Neural progenitor cell (in vitro differentiated cells): ENCODE measurements at regions not wholly inside any gene's neighbourhood (a gene's known extent, or its start where the extent isn't known, plus 50 kb on each side); places are given as distances from the start of the nearest gene placed in this dataset.

Experiments used
- CTCF ChIP-seq: fragments of 200-600 bp; sonication (generic); IDR thresholded peaks from 2 replicates; pipeline ENCODE4 v1.5.1; 2017; ENCODE audit warnings: antibody characterized with exemption, mild to moderate bottlenecking
- EZH2 ChIP-seq: fragments of 200-600 bp; sonication (generic); IDR thresholded peaks from 2 replicates; pipeline ENCODE4 v1.6.1; 2017; ENCODE audit warnings: antibody characterized with exemption, mild to moderate bottlenecking, moderate library complexity
- EZH2phosphoT487 ChIP-seq: fragments of 200-600 bp; sonication (generic); IDR thresholded peaks from 2 replicates; pipeline ENCODE4 v1.6.1; 2017; ENCODE audit warnings: antibody characterized with exemption

DNA sequence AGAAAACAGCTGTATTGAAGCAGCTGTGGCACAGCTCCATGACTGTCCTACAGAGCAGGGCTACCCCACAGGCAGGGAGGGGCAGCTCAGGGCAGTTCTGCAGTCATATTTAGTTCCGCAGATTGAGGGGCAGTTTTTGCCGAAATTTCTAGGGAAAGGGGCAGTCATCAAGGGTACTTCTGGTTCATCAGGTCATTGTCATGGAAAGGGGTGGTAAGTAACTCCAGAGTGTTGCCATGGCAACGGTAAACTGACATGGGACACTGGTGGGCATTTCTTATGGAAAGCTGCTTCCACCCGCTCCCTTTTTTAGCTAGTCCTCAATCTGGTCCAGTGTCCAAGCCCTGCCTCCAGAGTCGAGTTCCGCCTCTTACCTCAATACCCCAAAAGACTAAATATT lies 702.8 kb downstream of the LIG4 start:
- TF ChIP-seq CTCF (no peak), EZH2 (no peak), EZH2phosphoT487 (no peak)
